AG04449 (cell line): ENCODE measurements at regions not wholly inside any gene's neighbourhood (a gene's known extent, or its start where the extent isn't known, plus 50 kb on each side); places are given as distances from the start of the nearest gene placed in this dataset.
"Not testable (repeated sequence)": the region's sequence is repeated elsewhere in the genome, so short reads cannot be mapped to it uniquely, and the experiment has no call there.

Experiments
- CTCF ChIA-PET: fragments of 350-600 bp; formaldehyde crosslinking; extraction: SDS; loops from one replicate; lab custom pipeline; 2021; ENCODE audit warnings: antibody characterized with exemption; lab: Yijun Ruan, JAX
- POLR2A ChIA-PET: fragments of 400-600, 350-600 bp; formaldehyde crosslinking; extraction: SDS; loops from one replicate; lab custom pipeline; 2020; ENCODE audit warnings: antibody characterized with exemption, inconsistent platforms; lab: Yijun Ruan, JAX
- DNase-seq: peaks from one replicate; pipeline ENCODE4 v3.0.0-alpha.2; 2010; ENCODE audit warnings: low read depth, low spot score
- H3K4me3 ChIP-seq: 2 replicates; pipeline ENCODE4 v1.5.1; 2011; ENCODE audit warnings: low read depth, mild to moderate bottlenecking, control low read depth, low read length
- CTCF ChIP-seq: IDR thresholded peaks from one replicate; pipeline ENCODE4 v1.5.1; 2011; ENCODE audit warnings: mild to moderate bottlenecking, moderate library complexity, low read length, control low read depth, inconsistent platforms; ENCODE audit not compliant: insufficient read depth; ENCODE audit errors: missing control alignments

DNA sequence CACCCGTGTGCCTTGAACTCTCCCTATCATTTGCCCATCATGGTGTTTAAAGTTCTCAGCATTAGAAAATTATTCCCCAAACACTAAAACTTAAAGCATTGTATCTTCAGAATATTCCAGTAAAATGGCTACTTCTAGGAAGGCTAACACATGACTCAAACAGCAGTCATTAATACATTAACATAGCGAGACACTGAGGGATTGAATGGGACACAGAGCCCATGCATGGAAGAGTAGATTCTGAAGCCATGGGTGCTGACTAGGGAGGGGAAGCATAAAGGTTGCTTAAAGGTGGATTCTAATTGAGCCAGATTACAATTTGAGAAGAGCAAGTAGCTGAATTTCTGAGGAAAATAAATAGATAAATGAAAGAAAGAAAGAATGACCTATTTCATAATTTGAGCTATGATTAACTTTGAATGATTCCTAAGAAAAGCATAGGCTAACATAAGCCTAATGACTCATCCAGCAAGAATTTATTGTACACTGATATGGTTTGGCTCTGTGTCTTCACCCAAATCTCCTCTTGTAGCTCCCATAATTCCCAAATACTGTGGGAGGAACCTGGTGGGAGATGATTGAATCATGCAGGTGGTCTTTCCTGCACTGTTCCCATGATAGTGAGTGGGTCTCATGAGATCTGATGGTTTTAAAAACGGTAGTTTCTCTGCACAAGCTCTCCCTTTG, 79.8 kb upstream of the PIK3C3 start:
- DNase-seq, result no peak
- H3K4me3 ChIP-seq, result no peak overlapping the region
- ChIA-PET CTCF (no interaction called here), POLR2A (no interaction called here)
- no peak for TF ChIP-seq CTCF

GRCh38 chr18:41873730-41874129, 81.3 kb upstream of the PIK3C3 start:
- POLR2A ChIA-PET, result no interaction called here
- CTCF ChIA-PET, result interaction anchor here (0.6 to 1.0 kb wide), 2 partner anchors 12 to 35 kb away, joined by 3 to 4 read pairs; no protein-coding TSS in a partner anchor
- DNase-seq, result no peak
- H3K4me3 ChIP-seq, result no peak overlapping the region
- TF ChIP-seq CTCF, result no peak

DNA sequence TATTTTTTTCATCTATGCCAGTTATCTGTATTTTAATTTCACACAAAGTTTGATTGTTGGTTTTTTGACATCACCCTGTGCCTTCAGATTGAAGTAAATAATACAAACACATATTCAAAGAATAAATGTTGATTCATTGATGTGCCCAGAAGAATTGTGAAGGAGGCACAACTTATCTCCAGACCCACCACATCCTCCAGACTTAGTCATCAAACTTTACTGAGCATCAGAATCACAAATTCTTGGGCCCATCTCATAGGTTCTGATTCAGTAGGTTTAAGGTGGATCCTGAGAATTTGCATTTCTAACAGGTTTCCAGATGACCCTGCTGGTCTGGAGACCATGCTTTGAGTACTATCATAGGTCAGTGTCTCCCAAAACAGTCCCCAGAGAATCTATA, 82.8 kb upstream of the PIK3C3 start:
- ChIA-PET POLR2A (no interaction called here), CTCF (no interaction called here)
- H3K4me3 ChIP-seq, result no peak overlapping the region
- no peak for TF ChIP-seq CTCF
- no peak for DNase-seq

GRCh38 chr18:41871229-41872000, 83.6 kb upstream of the PIK3C3 start:
- no peak overlapping the region for H3K4me3 ChIP-seq
- DNase-seq, result no peak
- ChIA-PET CTCF (no interaction called here), POLR2A (no interaction called here)
- TF ChIP-seq CTCF, result no peak

DNA sequence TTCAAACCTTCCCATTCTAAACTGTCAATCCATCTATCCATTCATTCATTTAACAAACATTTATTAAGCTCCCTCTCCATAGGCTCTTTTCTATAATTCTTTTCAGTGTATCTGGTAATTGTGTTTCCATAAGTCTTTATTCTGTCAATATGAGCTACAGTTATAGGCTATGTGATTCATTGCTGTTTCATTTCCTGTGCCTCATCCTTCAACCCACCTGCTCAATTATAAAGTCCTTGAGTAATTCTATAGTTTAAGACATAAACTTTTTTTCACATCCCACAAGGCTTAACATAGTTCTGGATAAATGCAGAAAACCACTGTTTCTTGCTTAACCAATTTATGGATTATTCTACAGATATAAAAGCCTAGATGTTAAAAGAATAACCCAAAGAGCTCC, 84.2 kb upstream of the PIK3C3 start:
- DNase-seq, result no peak
- H3K4me3 ChIP-seq, result no peak overlapping the region
- ChIA-PET POLR2A (no interaction called here), CTCF (interaction anchor here (1.3 kb wide), 1 partner anchor 12 kb away, joined by 3 read pairs; no protein-coding TSS in a partner anchor)
- no peak for TF ChIP-seq CTCF

- no peak for DNase-seq
- CTCF ChIA-PET, result interaction anchor here (1.3 kb wide), 1 partner anchor 12 kb away, joined by 3 read pairs; no protein-coding TSS in a partner anchor
- POLR2A ChIA-PET, result no interaction called here
- H3K4me3 ChIP-seq, result no peak overlapping the region
- TF ChIP-seq CTCF, result no peak
Measured at GRCh38 chr18:41870191-41870590, 84.8 kb upstream of the PIK3C3 start.

DNA sequence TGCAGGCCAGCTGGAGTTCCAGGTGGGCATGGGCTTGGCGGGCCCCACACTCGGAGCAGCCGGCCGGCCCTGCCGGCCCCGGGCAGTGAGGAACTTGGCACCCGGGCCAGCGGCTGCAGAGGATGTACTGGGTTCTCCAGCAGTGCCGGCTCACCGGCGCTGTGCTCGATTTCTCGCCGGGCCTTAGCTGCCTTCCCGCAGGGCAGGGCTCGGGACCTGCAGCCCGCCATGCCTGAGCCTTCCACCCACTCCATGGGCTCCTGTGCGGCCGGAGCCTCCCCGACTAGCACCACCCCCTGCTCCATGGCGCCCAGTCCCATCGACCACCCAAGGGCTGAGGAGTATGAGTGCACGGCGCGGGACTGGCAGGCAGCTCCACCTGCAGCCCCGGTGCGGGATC, 89.2 kb upstream of the PIK3C3 start:
- H3K4me3 ChIP-seq, DNase-seq, CTCF ChIA-PET, POLR2A ChIA-PET: not testable (repeated sequence)
